AG10803 (cell line): ENCODE measurements at regions not wholly inside any gene's neighbourhood (a gene's known extent, or its start where the extent isn't known, plus 50 kb on each side); places are given as distances from the start of the nearest gene placed in this dataset.
A peak's percentile ranks its signal among the peaks of the same experiment; 100 is the strongest.
"Not testable (repeated sequence)": the region's sequence is repeated elsewhere in the genome, so short reads cannot be mapped to it uniquely, and the experiment has no call there.

Experiments
- DNase-seq: peaks from one replicate; pipeline ENCODE4 v3.0.0; 2010; ENCODE audit warnings: low read depth
- H3K4me3 ChIP-seq: 2 replicates; pipeline ENCODE4 v1.5.1; 2011; ENCODE audit warnings: mild to moderate bottlenecking, low read length, control low read depth
- CTCF ChIP-seq: conservative IDR thresholded peaks from 2 replicates; pipeline ENCODE4 v1.5.1; 2011; ENCODE audit warnings: mild to moderate bottlenecking, low read length, control low read depth, inconsistent platforms

GRCh38 chr5:50343715-50344114, 97.4 kb downstream of the EMB start:
- no peak for TF ChIP-seq CTCF
- no peak for DNase-seq
- no peak overlapping the region for H3K4me3 ChIP-seq

- no peak for DNase-seq
- no peak overlapping the region for H3K4me3 ChIP-seq
- TF ChIP-seq CTCF: no peak
Measured at GRCh38 chr5:50340757-50341156, 100.3 kb downstream of the EMB start.

- H3K4me3 ChIP-seq, DNase-seq: not testable (repeated sequence)
Measured at GRCh38 chr5:50330633-50331032, 110.5 kb downstream of the EMB start.

GRCh38 chr5:50328193-50328729, 112.8 kb downstream of the EMB start:
- no peak for DNase-seq
- TF ChIP-seq CTCF: no peak
- no peak overlapping the region for H3K4me3 ChIP-seq

- TF ChIP-seq CTCF: peak; percentile 83
- peak; percentile 29 for DNase-seq
- no peak overlapping the region for H3K4me3 ChIP-seq
Measured at GRCh38 chr5:50325237-50325832, 115.8 kb downstream of the EMB start.

GRCh38 chr5:50320131-50320749, 120.8 kb downstream of the EMB start:
- no peak overlapping the region for H3K4me3 ChIP-seq
- TF ChIP-seq CTCF: no peak; the same call in 1 of the 2 replicates
- no peak for DNase-seq

- H3K4me3 ChIP-seq: no peak overlapping the region
- no peak for TF ChIP-seq CTCF
- DNase-seq: no peak
Measured at GRCh38 chr5:50318220-50318619, 122.9 kb downstream of the EMB start.

GRCh38 chr5:50306488-50306887, 134.6 kb downstream of the EMB start:
- DNase-seq, H3K4me3 ChIP-seq: not testable (repeated sequence)
